HG03565 (cell line): ENCODE measurements at regions not wholly inside any gene's neighbourhood (a gene's known extent, or its start where the extent isn't known, plus 50 kb on each side); places are given as distances from the start of the nearest gene placed in this dataset.

Experiments used
- ATAC-seq: cut with Tn5 transposase; IDR thresholded peaks from one replicate; pipeline ENCODE4 v1.9.1; 2021; ENCODE audit warnings: mild to moderate bottlenecking, moderate library complexity; ENCODE audit not compliant: unreplicated experiment

GRCh38 chr13:106702505-106702904, 134.6 kb upstream of the ARGLU1 start:
- no peak for ATAC-seq

- ATAC-seq, result no peak
Observed at GRCh38 chr13:106701771-106702341, 133.9 kb upstream of the ARGLU1 start.

GRCh38 chr13:106700439-106700838, 132.5 kb upstream of the ARGLU1 start:
- ATAC-seq, result no peak

GRCh38 chr13:106700007-106700406, 132.1 kb upstream of the ARGLU1 start:
- no peak for ATAC-seq

GRCh38 chr13:106699311-106699710, 131.4 kb upstream of the ARGLU1 start:
- ATAC-seq, result no peak

- no peak for ATAC-seq
Observed at GRCh38 chr13:106696719-106697118, 128.8 kb upstream of the ARGLU1 start.

- no peak for ATAC-seq
Observed at GRCh38 chr13:106696140-106696539, 128.2 kb upstream of the ARGLU1 start.

GRCh38 chr13:106695139-106695538, 127.2 kb upstream of the ARGLU1 start:
- ATAC-seq, result no peak

GRCh38 chr13:106691861-106692260, 123.9 kb upstream of the ARGLU1 start:
- ATAC-seq, result no peak

- ATAC-seq, result no peak
Observed at GRCh38 chr13:106691341-106691740, 123.4 kb upstream of the ARGLU1 start.

GRCh38 chr13:106690779-106691178, 122.8 kb upstream of the ARGLU1 start:
- ATAC-seq, result no peak

GRCh38 chr13:106689906-106690305, 122.0 kb upstream of the ARGLU1 start:
- ATAC-seq, result no peak

- no peak for ATAC-seq
Observed at GRCh38 chr13:106688940-106689339, 121.0 kb upstream of the ARGLU1 start.

- ATAC-seq, result no peak
Observed at GRCh38 chr13:106686163-106686562, 118.2 kb upstream of the ARGLU1 start.

GRCh38 chr13:106685143-106685542, 117.2 kb upstream of the ARGLU1 start:
- ATAC-seq, result no peak

- no peak for ATAC-seq
Observed at GRCh38 chr13:106683918-106684317, 116.0 kb upstream of the ARGLU1 start.

- ATAC-seq, result no peak
Observed at GRCh38 chr13:106683179-106683578, 115.2 kb upstream of the ARGLU1 start.

GRCh38 chr13:106681997-106682396, 114.1 kb upstream of the ARGLU1 start:
- ATAC-seq, result no peak

GRCh38 chr13:106681536-106681935, 113.6 kb upstream of the ARGLU1 start:
- no peak for ATAC-seq

GRCh38 chr13:106680796-106681472, 113.0 kb upstream of the ARGLU1 start:
- no peak for ATAC-seq

GRCh38 chr13:106678646-106679418, 110.9 kb upstream of the ARGLU1 start:
- no peak for ATAC-seq

- no peak for ATAC-seq
Observed at GRCh38 chr13:106675311-106675710, 107.4 kb upstream of the ARGLU1 start.
